DND-41 (cell line): ENCODE measurements at regions not wholly inside any gene's neighbourhood (a gene's known extent, or its start where the extent isn't known, plus 50 kb on each side); places are given as distances from the start of the nearest gene placed in this dataset.

Experiments
- ATAC-seq: fragments of 200-7000 bp; cut with Tn5 transposase; 3 replicates; pipeline ENCODE4 v1.9.1; 2021; ENCODE audit warnings: low read depth; ENCODE audit not compliant: insufficient read depth
- DNase-seq: peaks from one replicate; pipeline ENCODE4 v3.0.0-alpha.2; 2020
- H2AFZ ChIP-seq: 2 replicates; pipeline ENCODE4 v1.6.0; 2012; ENCODE audit warnings: low read depth, low read length
- H3K27ac ChIP-seq: 2 replicates; pipeline ENCODE4 v1.5.1; 2012; ENCODE audit warnings: low read length, inconsistent platforms
- H3K27me3 ChIP-seq: fragments of 200-600 bp; sonication (generic); 2 replicates; pipeline ENCODE4 v1.6.0; 2012; ENCODE audit warnings: low read length, mild to moderate bottlenecking, inconsistent platforms; ENCODE audit not compliant: insufficient read depth, poor library complexity
- H3K36me3 ChIP-seq: 2 replicates; pipeline ENCODE4 v1.5.1; 2012; ENCODE audit warnings: low read length, inconsistent platforms; ENCODE audit not compliant: insufficient read depth
- H3K4me1 ChIP-seq: 2 replicates; pipeline ENCODE4 v1.5.1; 2012; ENCODE audit warnings: mild to moderate bottlenecking, low read length; ENCODE audit not compliant: insufficient read depth
- H3K4me2 ChIP-seq: 2 replicates; pipeline ENCODE4 v1.6.0; 2012; ENCODE audit warnings: mild to moderate bottlenecking, moderate library complexity, low read length, inconsistent platforms; ENCODE audit not compliant: insufficient read depth
- H3K4me3 ChIP-seq, 2 experiments: fragments of 200-600 bp in 1 of 2; shearing (Covaris generic) in 1 of 2; 2 replicates each; pipeline ENCODE4 v1.5.1; 2012 to 2016; ENCODE audit warnings: inconsistent platforms in 2 of 2, low read length in 2 of 2, mild to moderate bottlenecking in 2 of 2, low read depth in 1 of 2, moderate library complexity in 1 of 2
- H3K79me2 ChIP-seq: 2 replicates; pipeline ENCODE4 v1.6.0; 2012; ENCODE audit warnings: low read length, inconsistent platforms; ENCODE audit not compliant: insufficient read depth
- H3K9ac ChIP-seq: 2 replicates; pipeline ENCODE4 v1.6.0; 2012; ENCODE audit warnings: low read depth, mild to moderate bottlenecking, inconsistent platforms, low read length, moderate library complexity
- H3K9me3 ChIP-seq: 2 replicates; pipeline ENCODE4 v1.5.1; 2012; ENCODE audit warnings: low read length, moderate library complexity, mild to moderate bottlenecking, inconsistent platforms; ENCODE audit not compliant: insufficient read depth, severe bottlenecking
- H4K20me1 ChIP-seq: 2 replicates; pipeline ENCODE4 v1.6.0; 2012; ENCODE audit warnings: low read length; ENCODE audit not compliant: insufficient read depth
- CTCF ChIP-seq: IDR thresholded peaks from 2 replicates; pipeline ENCODE4 v1.5.1; 2012; ENCODE audit warnings: borderline replicate concordance, low read length, moderate library complexity, mild to moderate bottlenecking; ENCODE audit not compliant: poor library complexity, severe bottlenecking; ENCODE audit errors: extremely low read depth
- EZH2 ChIP-seq: IDR thresholded peaks from 3 replicates; pipeline ENCODE4 v1.6.1; 2012; ENCODE audit warnings: borderline replicate concordance, low read depth, mild to moderate bottlenecking, moderate library complexity, low read length, inconsistent platforms; ENCODE audit not compliant: severe bottlenecking

GRCh38 chr4:138673053-138673452, 342.5 kb upstream of the NOCT start:
- no peaks in the 10 kb centered on the region for H3K36me3 ChIP-seq
- ATAC-seq = no peak
- no peak for DNase-seq

GRCh38 chr4:138672393-138672976, 343.1 kb upstream of the NOCT start:
- Histone ChIP-seq H3K36me3 (no peaks in the 10 kb centered on the region), H3K9me3 (no peaks in the 10 kb centered on the region), H3K4me2 (no peak overlapping the region), H3K27ac (no peak overlapping the region), H3K4me3 (no peak overlapping the region), H2AFZ (no peak overlapping the region), H3K27me3 (peaks cover 8% of the 10 kb centered on the region), H4K20me1 (no peaks in the 10 kb centered on the region), H3K4me1 (no peaks in the 10 kb centered on the region), H3K9ac (no peak overlapping the region), H3K79me2 (no peaks in the 10 kb centered on the region)
- TF ChIP-seq EZH2 (no peak), CTCF (no peak)
- ATAC-seq (no peak), DNase-seq (no peak)

More at GRCh38 chr4:138673053-138673452, 342.5 kb upstream of the NOCT start:
- TF ChIP-seq EZH2 (no peak), CTCF (no peak)
- no peak overlapping the region for H3K9ac ChIP-seq
- no peaks in the 10 kb centered on the region for H3K79me2 ChIP-seq
- H2AFZ ChIP-seq = no peak overlapping the region
- no peaks in the 10 kb centered on the region for H3K9me3 ChIP-seq
- no peaks in the 10 kb centered on the region for H4K20me1 ChIP-seq
- no peaks in the 10 kb centered on the region for H3K4me1 ChIP-seq
- H3K4me2 ChIP-seq = no peak overlapping the region
- peaks cover 8% of the 10 kb centered on the region for H3K27me3 ChIP-seq
- H3K4me3 ChIP-seq = no peak overlapping the region
- H3K27ac ChIP-seq = no peak overlapping the region

- Histone ChIP-seq H3K9me3 (no peaks in the 10 kb centered on the region), H3K27ac (no peak overlapping the region), H3K36me3 (no peaks in the 10 kb centered on the region), H3K4me2 (no peak overlapping the region), H2AFZ (no peak overlapping the region), H3K79me2 (no peaks in the 10 kb centered on the region), H4K20me1 (no peaks in the 10 kb centered on the region), H3K27me3 (peaks cover 8% of the 10 kb centered on the region), H3K4me1 (no peaks in the 10 kb centered on the region), H3K9ac (no peak overlapping the region), H3K4me3 (no peak overlapping the region)
- ATAC-seq = no peak
- TF ChIP-seq EZH2 = no peak
- no peak for TF ChIP-seq CTCF
- no peak for DNase-seq
These were observed 343.9 kb upstream of the NOCT start for GRCh38 chr4:138671606-138672084.

DNA sequence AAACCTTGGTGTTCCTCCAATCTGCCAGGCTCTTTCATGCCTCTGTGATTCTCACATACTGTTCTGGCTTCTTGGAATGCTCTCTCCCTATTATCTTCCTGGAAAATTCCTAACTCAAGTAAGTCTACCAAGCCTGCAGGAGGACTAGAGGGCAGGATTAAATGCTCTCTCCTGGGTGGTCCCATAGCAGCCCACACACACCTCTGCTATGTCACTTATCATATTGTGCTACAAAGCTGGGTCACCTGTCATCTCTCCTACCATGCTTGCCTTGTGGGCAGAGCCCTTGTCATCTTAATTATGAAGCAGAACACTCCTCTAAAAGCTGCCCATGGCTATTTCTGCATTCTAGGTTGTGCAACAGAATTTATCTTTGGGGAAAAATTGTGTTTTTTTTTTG, 344.5 kb upstream of the NOCT start:
- Histone ChIP-seq H2AFZ (no peak overlapping the region), H3K9me3 (no peaks in the 10 kb centered on the region), H3K79me2 (no peaks in the 10 kb centered on the region), H3K9ac (no peak overlapping the region), H3K4me3 (no peak overlapping the region), H3K4me1 (no peaks in the 10 kb centered on the region), H3K27ac (no peak overlapping the region), H3K36me3 (no peaks in the 10 kb centered on the region), H3K27me3 (peaks cover 8% of the 10 kb centered on the region), H4K20me1 (no peaks in the 10 kb centered on the region), H3K4me2 (no peak overlapping the region)
- DNase-seq = no peak
- no peak for ATAC-seq
- TF ChIP-seq CTCF (no peak), EZH2 (no peak)
